ENCODE measurements at regions not wholly inside any gene's neighbourhood (a gene's known extent, or its start where the extent isn't known, plus 50 kb on each side); places are given as distances from the start of the nearest gene placed in this dataset.

DNA sequence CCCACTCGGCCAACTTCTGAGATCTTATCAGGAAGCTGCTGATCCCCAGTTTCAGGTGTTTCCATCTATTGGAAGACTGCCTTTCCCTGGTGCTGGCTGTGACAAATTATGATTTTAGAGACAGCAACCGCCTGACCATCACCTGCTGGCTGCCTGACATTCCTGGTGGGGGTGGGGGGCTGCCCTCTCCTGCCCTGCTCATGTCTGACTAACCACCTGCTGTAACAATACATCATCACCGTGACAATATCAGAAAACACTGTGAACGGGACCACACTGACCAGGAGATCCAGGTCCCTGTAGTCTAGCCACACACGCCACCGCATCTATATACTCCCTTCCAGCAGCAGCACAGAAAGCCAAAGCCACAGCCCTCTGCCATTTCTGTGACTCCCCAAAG is 537.5 kb downstream of the QKI start:
- H3K27ac ChIP-seq (replicated peaks): no peak overlapping the region
- TF ChIP-seq, protein P1, sequence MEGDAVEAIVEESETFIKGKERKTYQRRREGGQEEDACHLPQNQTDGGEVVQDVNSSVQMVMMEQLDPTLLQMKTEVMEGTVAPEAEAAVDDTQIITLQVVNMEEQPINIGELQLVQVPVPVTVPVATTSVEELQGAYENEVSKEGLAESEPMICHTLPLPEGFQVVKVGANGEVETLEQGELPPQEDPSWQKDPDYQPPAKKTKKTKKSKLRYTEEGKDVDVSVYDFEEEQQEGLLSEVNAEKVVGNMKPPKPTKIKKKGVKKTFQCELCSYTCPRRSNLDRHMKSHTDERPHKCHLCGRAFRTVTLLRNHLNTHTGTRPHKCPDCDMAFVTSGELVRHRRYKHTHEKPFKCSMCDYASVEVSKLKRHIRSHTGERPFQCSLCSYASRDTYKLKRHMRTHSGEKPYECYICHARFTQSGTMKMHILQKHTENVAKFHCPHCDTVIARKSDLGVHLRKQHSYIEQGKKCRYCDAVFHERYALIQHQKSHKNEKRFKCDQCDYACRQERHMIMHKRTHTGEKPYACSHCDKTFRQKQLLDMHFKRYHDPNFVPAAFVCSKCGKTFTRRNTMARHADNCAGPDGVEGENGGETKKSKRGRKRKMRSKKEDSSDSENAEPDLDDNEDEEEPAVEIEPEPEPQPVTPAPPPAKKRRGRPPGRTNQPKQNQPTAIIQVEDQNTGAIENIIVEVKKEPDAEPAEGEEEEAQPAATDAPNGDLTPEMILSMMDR (IDR thresholded peaks at IDR 0.05; ENCODE audit: borderline replicate concordance): no peak
- intact Hi-C loops (cut with micrococcal nuclease): loop anchor here (10.0 kb wide), 2 partner anchors 377 to 527 kb away; no protein-coding TSS in a partner anchor

DNA sequence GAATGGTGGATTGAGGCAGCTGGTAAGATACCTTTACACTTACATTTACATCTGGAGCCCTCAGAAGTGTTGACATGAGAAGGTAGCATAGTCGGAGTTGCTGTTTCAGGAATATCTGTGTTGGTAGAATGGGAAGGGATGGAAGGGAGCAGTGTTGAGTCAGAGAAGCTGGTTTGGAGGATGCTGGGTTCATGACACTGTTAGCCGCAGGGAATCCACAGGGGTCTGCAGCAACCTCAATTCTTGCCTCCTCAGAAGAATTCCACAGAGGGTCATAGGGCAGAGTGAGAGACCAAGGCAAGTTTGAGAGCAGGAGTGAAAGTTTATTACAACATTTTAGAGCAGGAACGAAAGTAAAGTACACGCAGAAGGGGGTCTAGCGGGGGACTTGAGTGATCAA is 536.8 kb downstream of the QKI start:
- Histone ChIP-seq H3K4me3 (no peak overlapping the region), H3K36me3 (no peaks in the 10 kb centered on the region), H3K27me3 (ENCODE audit: low read depth) (no peaks in the 10 kb centered on the region), H3K27ac (replicated peaks) (no peak overlapping the region), H3K9me3 (replicated peaks) (no peaks in the 10 kb centered on the region), H3K4me1 (peaks cover 16% of the 10 kb centered on the region)
- TF ChIP-seq, protein P1 (IDR thresholded peaks at IDR 0.05; ENCODE audit: borderline replicate concordance): no peak
- no peak for DNase-seq
- intact Hi-C loops (cut with micrococcal nuclease): loop anchor here (10.0 kb wide), 2 partner anchors 377 to 527 kb away; no protein-coding TSS in a partner anchor

More for the DNA sequence above, 537.5 kb downstream of the QKI start:
- Histone ChIP-seq H3K36me3 (no peaks in the 10 kb centered on the region), H3K4me1 (peaks cover 23% of the 10 kb centered on the region), H3K9me3 (replicated peaks) (no peaks in the 10 kb centered on the region), H3K27me3 (ENCODE audit: low read depth) (no peaks in the 10 kb centered on the region), H3K4me3 (no peak overlapping the region)
- DNase-seq: no peak

DNA sequence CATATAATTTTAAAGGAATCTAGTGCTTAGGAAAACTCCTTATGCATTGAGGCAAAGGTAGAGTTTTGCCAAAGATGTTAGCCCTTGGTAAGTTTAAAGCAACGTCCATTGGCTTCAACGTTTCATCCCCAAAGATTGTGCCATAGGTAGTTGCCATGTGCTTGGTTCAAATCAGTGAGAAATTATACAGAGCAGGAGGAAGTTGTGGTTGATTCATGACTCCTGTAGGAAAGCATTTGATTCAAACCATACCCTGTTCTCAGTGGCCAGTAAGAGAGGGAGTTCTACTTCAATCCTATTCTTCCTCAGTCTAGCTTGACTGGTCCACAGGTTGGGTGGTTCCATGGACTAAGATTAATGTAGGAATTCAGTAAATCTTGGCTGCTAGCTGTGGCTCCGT is 535.6 kb downstream of the QKI start:
- Histone ChIP-seq H3K4me1 (peaks cover 10% of the 10 kb centered on the region), H3K4me3 (no peak overlapping the region), H3K36me3 (no peaks in the 10 kb centered on the region), H3K27ac (replicated peaks) (no peak overlapping the region), H3K27me3 (ENCODE audit: low read depth) (no peaks in the 10 kb centered on the region), H3K9me3 (replicated peaks) (no peaks in the 10 kb centered on the region)
- no peak for DNase-seq
- TF ChIP-seq, protein P1 (IDR thresholded peaks at IDR 0.05; ENCODE audit: borderline replicate concordance): no peak
- intact Hi-C loops (cut with micrococcal nuclease): loop anchor here (10.0 kb wide), 2 partner anchors 375 to 525 kb away; no protein-coding TSS in a partner anchor

DNA sequence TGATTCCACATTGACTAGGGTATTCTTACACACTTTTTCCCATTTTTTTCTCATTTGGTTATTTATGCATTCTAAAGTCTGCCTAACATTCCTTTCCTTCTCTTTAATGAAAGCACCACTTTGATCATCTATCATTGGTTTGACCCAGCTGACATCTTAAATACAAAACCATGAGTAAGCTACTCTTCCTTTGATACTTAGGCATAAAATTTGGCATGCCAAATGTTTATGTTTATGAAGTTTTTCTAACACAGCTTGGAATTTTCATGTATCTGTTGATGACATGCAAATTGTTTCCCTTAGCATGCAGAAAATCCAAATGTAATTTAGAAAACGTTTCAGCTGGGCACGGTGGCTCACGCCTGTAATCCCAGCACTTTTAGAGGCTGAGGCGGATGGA is 534.9 kb downstream of the QKI start:
- intact Hi-C loops (cut with micrococcal nuclease): no loop called here
- Histone ChIP-seq H3K27ac (replicated peaks) (no peak overlapping the region), H3K36me3 (no peaks in the 10 kb centered on the region), H3K4me3 (no peak overlapping the region), H3K27me3 (ENCODE audit: low read depth) (no peaks in the 10 kb centered on the region), H3K4me1 (peaks cover 17% of the 10 kb centered on the region), H3K9me3 (replicated peaks) (no peaks in the 10 kb centered on the region)
- DNase-seq: no peak
- TF ChIP-seq, protein P1 (IDR thresholded peaks at IDR 0.05; ENCODE audit: borderline replicate concordance): no peak

DNA sequence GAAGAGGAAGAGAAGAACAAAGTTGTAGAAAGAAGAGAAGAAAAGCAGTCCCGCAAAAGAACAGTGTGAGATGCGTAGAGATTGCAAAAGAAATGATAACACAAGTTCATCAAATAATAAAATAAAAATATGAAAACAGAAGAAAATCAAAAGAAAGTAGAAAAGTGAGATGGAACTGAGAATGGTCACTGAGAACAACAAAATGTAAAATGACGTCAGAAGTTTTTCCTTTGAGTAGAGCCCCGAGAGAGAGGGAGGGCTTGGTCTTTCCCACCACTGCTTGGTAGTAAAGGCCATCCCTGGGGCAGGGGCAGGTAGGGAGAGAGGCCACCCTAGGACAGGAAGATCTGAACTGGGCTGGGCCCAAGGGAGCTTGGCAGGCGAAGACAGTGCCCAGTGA is 533.7 kb downstream of the QKI start:
- intact Hi-C loops (cut with micrococcal nuclease): no loop called here
- no peaks in the 10 kb centered on the region for H3K9me3 ChIP-seq (replicated peaks)
- no peaks in the 10 kb centered on the region for H3K27me3 ChIP-seq (ENCODE audit: low read depth)
- H3K4me3 ChIP-seq: no peak overlapping the region
- H3K27ac ChIP-seq (replicated peaks): no peak overlapping the region
- TF ChIP-seq, protein P1 (IDR thresholded peaks at IDR 0.05; ENCODE audit: borderline replicate concordance): no peak
- peaks cover 20% of the 10 kb centered on the region for H3K4me1 ChIP-seq
- DNase-seq: no peak
- H3K36me3 ChIP-seq: no peaks in the 10 kb centered on the region

Data from left ventricle myocardium inferior (tissue), 1 donor.